DMS 273 (cell line): ENCODE measurements at regions not wholly inside any gene's neighbourhood (a gene's known extent, or its start where the extent isn't known, plus 50 kb on each side); places are given as distances from the start of the nearest gene placed in this dataset.
"Not testable (repeated sequence)": the region's sequence is repeated elsewhere in the genome, so short reads cannot be mapped to it uniquely, and the experiment has no call there.

Source experiments
- DNase-seq: peaks from one replicate; lab custom pipeline; 2025; ENCODE audit not compliant: unreplicated experiment; lab: John Stamatoyannopoulos, UW

DNA sequence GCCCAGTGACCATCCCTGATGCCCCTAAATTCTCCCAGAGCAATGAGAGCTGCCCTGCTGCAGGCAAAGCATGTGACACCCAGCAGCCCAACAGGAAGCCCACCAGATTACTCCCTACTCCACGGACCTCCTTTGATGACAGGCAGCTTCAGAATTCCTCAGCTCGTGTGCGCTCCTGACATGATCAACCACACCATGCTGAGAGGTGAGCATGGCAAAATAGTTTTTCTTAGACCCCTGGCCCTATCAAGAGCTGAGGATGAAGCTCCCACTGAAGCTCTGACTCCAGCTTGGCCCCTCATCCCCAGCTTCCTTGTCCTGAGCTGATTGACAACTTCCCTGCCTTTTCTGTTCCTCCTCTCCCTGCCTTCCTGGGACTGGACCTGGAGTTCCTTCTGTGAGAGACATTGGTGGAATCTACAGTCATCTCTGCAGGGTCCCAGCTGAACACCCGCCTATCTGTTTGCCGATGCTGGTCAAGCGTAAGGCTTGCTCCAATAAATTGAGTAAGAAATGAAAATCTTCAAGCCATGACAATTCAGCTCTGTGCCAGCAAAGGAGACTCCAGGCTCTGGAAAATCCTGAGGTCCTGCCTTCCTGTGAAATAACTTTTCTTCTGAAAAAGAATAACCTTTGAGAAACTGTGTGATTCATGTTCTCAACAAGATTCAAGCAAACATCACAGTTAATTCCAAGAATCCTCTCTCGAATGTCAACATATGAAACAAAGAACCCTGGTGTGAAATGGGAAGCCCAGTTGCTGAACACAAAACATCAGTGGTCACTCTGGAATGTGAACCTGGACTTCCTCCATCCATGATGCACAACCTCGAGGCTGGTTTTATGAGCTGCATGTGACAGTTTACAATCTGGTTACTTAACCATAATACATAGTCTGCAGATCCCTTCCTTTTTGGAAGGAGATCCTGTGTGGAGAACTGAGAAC is 201.1 kb downstream of the SPP2 start:
- DNase-seq = no peak

DNA sequence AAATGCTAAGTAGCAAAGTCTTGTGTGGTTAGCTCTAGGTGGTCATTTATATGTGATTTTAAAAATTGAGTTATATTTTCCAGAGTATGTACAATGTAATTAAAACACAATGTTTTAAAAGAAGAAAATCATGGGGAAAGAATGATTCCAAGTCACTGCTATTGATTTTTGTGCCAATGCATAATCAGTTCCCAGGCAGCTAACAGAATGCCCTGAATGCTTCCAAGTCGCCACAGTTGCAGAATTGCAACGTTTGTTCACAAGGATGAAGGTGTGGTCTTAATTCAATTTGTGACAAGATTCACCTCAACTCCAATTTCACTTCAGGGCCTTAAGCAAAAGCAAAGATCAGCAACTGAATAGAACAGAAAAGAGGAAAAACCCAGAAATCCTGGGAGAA is 200.4 kb downstream of the SPP2 start:
- no peak for DNase-seq

DNA sequence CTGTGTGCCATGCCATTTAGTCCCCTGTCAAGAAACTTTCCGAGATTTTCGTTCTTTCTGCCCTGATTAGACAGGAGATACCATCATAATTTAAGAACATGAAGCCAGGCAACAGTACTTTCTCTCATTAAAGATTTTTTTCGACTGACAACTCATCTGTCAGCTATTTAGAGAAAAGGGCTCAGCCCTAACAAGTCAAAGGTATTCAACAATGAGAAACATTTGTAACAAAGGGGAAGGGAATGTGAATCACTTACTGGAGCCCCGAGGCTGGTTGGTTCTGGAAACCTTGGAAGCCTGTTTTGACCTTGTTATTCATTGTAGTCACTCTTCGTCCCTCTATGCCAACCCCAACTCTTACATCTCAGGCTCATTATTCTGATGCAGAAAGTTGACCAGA is 199.4 kb downstream of the SPP2 start:
- DNase-seq = no peak

DNA sequence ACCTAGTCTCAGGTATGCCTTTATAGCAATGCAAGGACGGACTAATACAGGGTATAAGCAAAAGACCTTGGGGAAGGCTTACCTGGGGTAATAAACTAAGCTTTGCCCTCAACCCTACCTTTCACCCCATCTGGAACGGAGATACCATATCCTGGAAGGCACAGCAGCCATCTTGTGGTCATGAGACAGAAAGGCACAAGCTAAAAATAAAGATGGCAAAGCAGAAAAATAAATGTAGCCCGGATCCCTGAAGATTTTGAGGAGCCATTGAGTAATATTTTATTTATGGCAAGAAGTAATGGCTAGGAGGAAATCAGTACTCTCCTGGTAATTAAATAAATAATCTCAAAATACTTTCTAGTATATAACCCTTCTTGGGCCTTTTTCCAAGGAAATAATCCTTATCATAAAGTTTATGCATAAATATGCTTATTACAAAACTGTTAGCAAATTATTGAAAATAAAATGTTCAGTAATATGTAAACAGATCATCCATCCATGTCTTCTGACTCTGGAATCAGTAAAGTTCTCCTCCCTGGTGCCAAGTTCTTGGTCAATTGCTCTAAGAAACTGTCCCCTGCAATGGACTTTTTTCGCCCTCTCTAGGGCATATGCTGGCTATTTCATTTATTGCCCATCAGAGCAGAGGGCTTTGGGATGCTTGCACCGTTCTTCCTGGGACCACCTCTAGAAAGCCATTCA is 198.7 kb downstream of the SPP2 start:
- DNase-seq = no peak

DNA sequence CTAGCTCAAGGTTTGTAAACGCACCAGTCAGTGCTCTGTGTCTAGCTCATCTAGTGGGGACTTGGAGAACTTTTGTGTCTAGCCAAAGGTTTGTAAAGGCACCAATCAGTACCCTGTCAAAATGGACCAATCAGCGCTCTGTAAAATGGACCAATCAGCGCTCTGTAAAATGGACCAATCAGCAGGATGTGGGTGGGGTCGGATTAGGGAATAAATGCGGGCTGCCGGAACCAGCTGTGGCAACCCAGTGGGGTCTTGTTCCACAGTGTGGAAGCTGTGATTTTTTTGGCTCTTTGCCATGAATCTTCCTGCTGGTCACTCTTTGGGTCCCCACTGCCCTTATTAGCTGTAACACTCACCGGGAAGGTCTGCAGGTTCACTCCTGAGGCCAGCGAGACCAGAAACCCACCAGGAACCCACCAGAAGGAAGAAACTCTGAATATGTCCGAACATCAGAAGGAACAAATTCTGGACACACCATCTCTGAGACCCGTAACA is 197.8 kb downstream of the SPP2 start:
- DNase-seq = not testable (repeated sequence)

DNA sequence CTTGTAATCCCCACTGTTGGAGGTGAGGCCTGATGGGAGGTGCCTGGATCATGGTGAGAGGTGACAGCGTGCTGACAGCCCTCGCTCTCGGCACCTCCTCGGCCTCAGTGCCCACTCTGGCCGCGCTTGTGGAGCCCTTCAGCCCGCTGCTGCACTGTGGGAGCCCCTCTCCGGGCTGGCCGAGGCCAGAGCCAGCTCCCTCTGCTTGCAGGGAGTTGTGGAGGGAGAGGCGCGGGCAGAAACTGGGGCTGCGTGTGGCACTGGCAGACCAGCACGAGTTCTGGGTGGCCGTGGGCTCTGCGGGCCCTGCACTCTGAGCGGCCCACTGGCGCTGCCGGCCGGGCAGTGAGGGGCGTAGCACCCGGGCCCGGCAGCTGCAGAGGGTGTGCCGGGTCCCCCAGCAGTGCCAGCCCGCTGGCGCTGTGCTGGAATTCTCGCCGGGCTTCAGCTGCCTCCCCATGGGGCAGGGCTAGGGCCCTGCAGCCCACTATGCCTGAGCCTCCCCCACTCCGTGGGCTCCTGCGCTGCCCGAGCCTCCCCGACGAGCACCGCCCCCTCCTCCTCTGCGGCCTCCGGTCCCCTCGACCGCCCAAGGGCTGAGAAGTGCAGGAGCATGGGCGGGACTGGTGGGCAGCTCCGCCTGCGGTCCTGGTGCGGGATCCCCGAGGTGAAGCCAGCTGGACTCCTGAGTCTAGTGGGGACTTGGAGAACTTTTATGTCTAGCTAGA is 197.1 kb downstream of the SPP2 start:
- DNase-seq = no peak

DNA sequence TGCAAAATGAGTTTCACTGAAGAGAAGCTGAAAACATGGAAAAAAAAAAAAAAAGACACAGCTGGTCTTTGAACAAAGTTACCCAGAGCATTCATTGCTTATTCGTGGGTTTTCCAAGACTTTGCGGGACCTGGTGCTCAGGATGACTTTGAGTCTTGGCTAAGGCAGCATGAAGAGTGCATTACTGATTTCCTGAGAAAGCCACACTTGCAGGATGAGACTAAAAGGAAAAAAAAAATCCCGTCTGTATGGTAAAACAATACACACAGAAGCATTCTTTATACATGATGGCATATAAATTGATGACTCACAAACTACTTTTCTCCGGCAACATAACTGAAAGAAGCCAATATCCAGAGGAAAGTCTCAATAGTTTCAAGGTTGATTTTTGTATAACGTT is 195.4 kb downstream of the SPP2 start:
- no peak for DNase-seq

DNA sequence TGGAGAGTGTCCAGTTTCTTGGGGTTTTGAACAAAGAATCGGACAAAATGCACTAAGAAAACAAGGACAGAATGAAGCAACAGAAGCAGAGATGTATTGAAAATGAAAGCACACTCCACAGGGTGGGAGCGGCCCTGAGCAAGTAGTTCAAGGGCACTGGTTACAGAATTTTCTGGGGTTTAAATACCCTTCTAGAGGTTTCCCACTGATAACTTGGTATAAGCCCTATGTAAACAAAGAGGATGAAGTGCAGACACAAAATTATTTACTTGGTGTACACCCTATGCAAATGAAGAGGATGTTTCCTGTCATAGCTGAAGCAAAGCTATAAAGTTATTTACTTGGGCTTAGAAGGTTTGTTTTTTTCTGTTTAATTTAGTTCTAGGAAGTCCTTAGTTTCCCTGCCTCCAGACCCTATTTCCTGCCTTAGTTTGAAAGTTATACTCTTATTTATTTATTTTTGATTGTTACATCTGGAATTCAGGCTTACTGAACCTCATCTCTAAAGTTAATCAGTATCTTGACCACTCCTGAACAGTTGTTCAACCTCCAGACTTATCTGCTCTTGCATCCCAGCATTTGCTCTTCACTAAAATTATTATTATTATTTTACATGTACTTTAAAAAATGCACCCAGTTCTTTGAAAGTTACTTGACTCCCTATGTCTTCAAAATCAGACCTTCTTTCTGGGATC is 193.5 kb downstream of the SPP2 start:
- DNase-seq = no peak

DNA sequence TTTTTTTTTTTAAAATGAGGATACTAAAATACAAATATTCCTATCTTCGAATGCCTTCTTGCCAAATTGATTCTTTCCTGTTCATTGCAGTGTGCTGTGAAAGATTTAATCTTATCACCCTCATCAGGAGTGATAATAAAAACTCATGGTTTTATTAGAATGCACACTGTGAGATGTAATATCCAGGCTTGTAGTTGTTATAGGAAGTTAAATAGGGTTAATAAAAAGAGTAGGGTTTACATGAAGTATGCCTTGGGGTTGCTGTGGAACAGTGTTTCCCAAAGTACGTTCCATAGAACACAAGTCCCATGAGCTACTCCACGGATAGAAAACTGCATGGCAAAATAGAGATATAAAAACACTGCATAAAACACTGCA is 191.9 kb downstream of the SPP2 start:
- no peak for DNase-seq

DNA sequence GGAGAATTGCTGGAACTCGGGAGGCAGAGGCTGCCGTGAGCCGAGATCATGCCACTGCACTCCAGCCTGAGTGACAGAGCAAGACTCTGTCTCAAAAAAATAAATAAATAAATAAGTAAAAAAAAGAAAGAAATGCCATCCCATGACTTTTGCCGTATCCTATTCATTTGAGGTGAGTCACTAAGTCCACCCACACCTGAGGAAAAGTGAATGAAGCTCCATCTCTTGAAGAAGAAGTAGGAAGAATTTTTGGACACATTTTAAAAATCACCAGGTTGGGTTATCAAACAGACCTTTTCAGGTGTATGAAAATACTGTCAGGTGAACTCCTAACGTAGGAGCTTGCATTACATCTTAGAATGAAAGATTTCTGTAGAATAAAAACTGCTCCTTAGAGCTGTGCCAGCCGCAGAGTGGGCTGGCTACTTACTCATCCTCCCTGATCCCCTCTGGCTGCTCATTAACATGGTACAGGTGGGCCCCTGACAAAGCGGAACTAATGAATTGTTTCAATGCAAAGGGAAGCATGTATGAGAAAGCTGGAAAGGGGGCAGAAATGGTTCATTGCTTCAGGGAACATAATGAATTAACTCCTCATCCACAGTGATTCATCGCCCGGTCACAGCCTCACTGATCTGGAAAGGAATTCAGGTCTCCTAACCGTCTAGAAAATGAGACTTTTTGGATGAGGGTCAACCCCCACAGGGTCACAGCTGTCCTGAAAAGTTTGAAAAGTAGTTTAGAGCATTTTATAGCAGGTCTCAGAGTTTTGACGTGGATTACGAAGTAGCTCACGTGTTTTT is 191.4 kb downstream of the SPP2 start:
- DNase-seq = no peak

DNA sequence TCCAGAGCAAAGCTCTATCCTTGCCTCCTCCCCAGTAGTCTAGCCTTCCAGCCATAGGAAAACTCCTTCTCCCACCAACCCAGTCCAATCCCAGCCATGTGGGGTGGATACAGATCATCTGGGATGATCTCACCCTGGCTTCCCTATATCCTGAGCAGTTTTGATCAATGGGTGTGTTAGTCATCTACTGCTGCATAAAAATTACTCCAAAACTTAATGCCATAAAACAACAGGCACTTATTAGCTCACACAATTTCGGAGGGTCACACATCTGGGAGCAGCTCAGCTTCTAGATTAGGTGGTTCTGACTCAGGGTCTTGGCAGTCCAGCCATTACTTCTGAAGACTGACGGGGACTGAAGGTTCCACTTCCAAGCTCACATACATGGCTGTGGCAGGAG is 190.4 kb downstream of the SPP2 start:
- no peak for DNase-seq

DNA sequence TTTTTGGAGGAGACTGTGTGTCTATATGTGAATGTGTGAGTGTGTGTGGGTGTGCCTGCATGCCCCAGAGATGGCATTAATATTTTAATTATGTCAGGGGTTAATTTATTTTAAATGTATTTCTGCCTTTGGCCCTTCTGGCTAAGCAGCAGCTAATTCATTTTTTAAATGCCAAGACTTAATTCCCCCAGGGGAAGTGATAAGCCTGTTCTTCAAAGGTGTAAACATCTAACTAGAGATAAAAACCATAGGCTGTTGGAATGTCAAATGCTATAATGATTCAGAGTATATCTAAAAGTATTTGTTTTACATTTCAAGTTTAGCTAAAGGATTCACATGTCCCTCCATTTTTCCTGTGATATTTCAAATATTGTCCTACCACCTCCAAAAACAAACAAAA is 184.7 kb downstream of the SPP2 start:
- no peak for DNase-seq

DNA sequence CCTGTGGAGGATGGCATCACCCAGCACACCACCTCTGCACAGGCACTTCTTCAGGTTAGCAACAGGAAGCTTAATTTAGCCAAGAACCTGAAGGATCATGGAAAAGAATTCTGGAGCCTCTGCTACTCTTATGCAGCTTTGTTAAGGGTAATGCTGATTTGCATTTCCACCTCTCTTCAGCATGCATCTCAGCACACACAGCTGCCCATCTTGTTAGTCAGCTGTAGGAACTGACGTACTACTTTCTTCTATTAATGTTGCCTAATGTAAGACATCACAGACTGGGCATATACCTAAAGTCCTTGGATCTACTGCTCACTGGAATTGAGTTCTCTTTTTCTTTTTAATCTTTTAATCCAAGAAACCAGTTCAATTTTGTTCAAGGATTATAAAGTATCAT is 181.0 kb downstream of the SPP2 start:
- no peak for DNase-seq

DNA sequence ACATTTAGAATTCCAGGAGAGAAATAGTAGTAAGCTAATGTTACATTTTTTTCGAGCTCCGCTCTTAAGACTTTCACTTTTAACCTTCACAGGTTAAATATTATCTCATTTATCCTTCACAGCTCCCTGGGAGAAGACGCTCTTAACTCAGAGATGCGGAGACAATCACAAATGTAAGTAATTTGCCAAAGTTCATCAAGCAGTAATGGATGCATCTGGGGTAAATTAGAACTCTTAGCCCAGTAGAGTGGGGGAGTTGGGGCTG is 168.5 kb downstream of the SPP2 start:
- no peak for DNase-seq

DNA sequence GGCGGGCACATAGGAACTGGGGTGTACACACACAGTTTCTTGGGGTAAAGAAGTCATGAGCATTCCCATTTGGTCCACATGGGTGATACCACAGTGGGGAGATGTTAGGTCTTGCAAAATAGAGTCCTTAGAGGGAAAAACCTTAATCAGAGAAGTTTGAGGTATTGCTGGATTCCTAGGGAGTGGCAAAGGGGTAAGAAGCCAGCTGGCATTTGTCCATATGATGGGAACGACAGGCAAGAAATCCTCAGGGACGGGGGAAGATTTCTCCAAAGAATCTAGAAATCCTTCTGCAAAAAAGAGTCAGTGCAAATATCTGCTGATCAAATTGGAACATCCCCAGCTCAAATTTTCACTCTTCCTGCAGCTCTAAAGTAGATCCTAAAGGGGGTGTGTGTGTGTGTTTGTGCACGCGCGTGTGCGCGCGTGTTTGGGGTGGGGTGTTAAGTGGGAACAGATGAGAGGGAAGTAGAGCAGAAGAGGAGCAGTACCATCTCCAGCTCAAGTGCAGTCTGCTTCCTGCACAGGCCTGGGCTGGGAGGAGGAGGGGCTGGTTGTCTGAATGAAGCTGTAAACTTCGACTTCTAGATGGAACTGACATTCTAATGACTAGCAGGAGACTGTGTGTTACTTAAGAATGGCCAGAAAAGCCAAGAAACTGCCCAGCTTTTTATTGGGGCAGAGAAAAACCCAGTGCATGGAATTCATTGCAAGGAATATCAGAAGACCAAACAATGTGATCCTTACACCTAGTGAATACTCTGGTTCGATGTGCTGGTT is 168.0 kb downstream of the SPP2 start:
- DNase-seq = no peak

DNA sequence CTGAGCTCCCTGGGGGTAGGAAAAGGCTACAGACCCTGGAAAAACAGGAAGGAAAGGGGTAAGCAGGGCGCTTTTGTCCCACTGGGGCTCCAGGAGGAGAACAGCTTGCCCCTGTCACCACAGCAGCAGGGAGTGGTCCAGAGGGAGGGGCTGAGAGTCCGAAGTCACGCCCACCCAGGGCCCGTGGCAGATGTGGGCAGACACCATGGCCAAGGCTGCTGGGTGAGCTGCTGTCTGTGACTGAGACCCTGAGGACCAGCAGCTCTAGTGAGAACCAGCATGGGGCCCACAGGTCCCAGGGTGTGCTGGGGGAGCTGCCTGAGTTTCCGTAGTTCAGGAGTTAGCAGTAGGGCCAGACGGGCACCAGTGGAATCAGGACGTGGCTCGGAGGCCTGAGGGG is 162.0 kb downstream of the SPP2 start:
- no peak for DNase-seq

DNA sequence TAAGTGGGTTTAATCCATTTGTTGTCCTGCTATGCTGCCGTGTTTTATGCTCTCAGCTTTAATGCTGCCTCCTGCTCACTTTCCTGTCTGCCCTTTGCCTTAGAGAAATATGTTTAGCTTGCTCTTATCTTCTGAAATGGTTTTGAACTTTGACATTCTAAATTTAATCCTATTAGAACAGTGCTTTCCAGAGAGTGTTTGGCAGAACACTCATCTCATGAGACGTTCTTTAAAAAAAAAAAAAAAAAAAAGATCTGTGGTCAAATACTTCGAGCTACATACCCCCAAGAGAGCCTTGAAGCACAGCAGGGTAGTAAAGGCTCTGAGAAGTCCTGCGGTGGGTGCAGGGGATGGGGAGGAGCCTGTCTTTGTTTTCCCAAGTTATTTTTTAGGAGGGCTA is 161.3 kb downstream of the SPP2 start:
- no peak for DNase-seq

DNA sequence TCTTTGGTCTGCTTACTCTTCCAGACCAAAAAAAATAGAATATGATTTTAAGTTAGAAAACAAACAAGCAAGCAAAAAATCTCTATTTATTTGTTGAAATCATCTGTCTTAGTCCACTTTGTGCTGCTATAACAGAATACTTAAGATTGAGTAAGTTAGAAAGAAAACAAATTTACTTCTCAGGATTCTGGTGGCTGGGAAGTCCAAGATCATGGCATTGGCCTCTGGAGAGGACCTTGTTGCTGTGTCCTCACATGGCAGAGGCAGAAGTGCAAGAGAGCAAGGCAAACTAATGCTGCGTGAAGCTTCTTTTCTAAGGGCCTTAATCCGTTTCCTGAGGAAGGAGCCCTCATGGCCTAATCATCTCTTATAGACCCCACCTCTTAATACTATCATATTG is 156.2 kb downstream of the SPP2 start:
- DNase-seq = no peak

DNA sequence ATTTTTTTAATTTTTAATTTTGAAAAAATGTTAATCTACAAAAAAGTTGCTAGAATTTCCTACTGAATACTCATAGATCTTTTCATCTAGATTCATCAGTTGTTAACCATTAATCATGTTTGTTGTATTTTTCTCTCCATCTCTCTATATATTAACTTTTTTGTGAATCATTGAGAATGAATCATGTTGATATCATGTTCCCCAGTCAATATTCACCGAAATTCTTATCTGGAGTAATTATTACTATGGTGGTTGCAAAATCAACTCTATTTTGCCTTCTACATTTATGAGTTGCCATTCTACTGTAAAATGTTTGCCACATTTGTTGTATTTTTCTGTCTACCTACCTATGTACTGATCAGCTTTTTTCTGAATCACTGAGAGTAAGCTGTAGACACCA is 154.0 kb downstream of the SPP2 start:
- DNase-seq = no peak
